Ishikawa (cell line): ENCODE measurements at regions not wholly inside any gene's neighbourhood (a gene's known extent, or its start where the extent isn't known, plus 50 kb on each side); places are given as distances from the start of the nearest gene placed in this dataset.

Experiments used
- CEBPB ChIP-seq: IDR thresholded peaks from 2 replicates; pipeline ENCODE4 v1.6.1; 2012
- CREB1 ChIP-seq: IDR thresholded peaks from 2 replicates; pipeline ENCODE4 v1.6.1; 2012; ENCODE audit warnings: low read depth
- EGR1 ChIP-seq: IDR thresholded peaks from 2 replicates; pipeline ENCODE4 v1.6.1; 2012
- EP300 ChIP-seq: IDR thresholded peaks from 2 replicates; pipeline ENCODE4 v1.6.1; 2012; ENCODE audit warnings: borderline replicate concordance
- FOXM1 ChIP-seq: IDR thresholded peaks from 2 replicates; pipeline ENCODE4 v1.6.1; 2012; ENCODE audit warnings: low read depth, borderline replicate concordance
- MAX ChIP-seq: IDR thresholded peaks from 2 replicates; pipeline ENCODE4 v1.6.1; 2012
- NFIC ChIP-seq: IDR thresholded peaks from 2 replicates; pipeline ENCODE4 v1.6.1; 2012
- RAD21 ChIP-seq: IDR thresholded peaks from 2 replicates; pipeline ENCODE4 v1.6.1; 2012; ENCODE audit warnings: low read depth
- REST ChIP-seq: IDR thresholded peaks from 2 replicates; pipeline ENCODE4 v1.6.1; 2012; ENCODE audit warnings: low read depth, mild to moderate bottlenecking
- TAF1 ChIP-seq: IDR thresholded peaks from 2 replicates; pipeline ENCODE4 v1.6.1; 2012; ENCODE audit warnings: low read depth, mild to moderate bottlenecking
- TCF12 ChIP-seq: IDR thresholded peaks from 2 replicates; pipeline ENCODE4 v1.6.1; 2012; ENCODE audit warnings: low read depth
- TEAD4 ChIP-seq: IDR thresholded peaks from 2 replicates; pipeline ENCODE4 v1.6.1; 2012
- YY1 ChIP-seq: IDR thresholded peaks from 2 replicates; pipeline ENCODE4 v1.6.1; 2012; ENCODE audit warnings: low read depth
- ZBTB7A ChIP-seq: IDR thresholded peaks from 2 replicates; pipeline ENCODE4 v1.6.1; 2012; ENCODE audit warnings: low read depth

- no peak for TF ChIP-seq EGR1
- no peak for TF ChIP-seq CREB1
- no peak for TF ChIP-seq CEBPB
- TF ChIP-seq TEAD4: no peak
- TF ChIP-seq EP300: no peak
- no peak for TF ChIP-seq FOXM1
- TF ChIP-seq NFIC: no peak
- TF ChIP-seq REST: no peak
- TF ChIP-seq YY1: no peak
- TF ChIP-seq RAD21: no peak
- no peak for TF ChIP-seq MAX
- no peak for TF ChIP-seq TAF1
- no peak for TF ChIP-seq TCF12
- TF ChIP-seq ZBTB7A: no peak
Observed at GRCh38 chr3:117786349-117786748, 1076.8 kb downstream of the TUSC7 start.
